ENCODE measurements at regions not wholly inside any gene's neighbourhood (a gene's known extent, or its start where the extent isn't known, plus 50 kb on each side); places are given as distances from the start of the nearest gene placed in this dataset.

GRCh38 chr1:87204921-87205320 lies 123.8 kb upstream of the LMO4 start:
- DNase-seq (ENCODE audit: low read depth in 2 of 2) = no peak
- no peak for TF ChIP-seq CTCF (IDR thresholded peaks at IDR 0.05; ENCODE audit: low read depth, low read length)
- no peak overlapping the region for H3K4me3 ChIP-seq (replicated peaks in 1 of 2; ENCODE audit: low read depth in 2 of 2, low read length in 2 of 2)

GRCh38 chr1:87206044-87206831 lies 122.4 kb upstream of the LMO4 start:
- no peak overlapping the region for H3K4me3 ChIP-seq (replicated peaks in 1 of 2; ENCODE audit: low read depth in 2 of 2, low read length in 2 of 2)
- no peak for TF ChIP-seq CTCF (IDR thresholded peaks at IDR 0.05; ENCODE audit: low read depth, low read length)
- no peak for DNase-seq (ENCODE audit: low read depth in 2 of 2)

DNA sequence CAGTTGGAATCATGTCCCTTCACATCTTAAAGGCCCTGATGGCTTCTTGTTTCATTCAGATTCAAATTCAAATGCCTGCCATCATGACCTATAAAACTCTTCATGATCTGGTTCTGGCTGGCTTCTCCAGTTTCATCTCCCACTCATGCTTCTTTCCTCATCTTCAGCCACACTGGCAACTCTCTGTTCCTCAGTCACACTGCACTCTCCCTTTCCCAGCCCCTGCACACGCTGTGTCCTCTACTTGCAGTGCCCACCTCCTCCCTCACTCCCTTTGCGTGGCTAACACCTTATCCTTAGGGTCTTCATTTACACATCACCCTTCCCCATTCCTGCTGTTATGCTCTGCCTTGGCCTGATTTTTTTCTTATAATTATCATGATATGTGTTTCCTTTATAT lies 120.6 kb upstream of the LMO4 start:
- H3K4me3 ChIP-seq (replicated peaks in 1 of 2; ENCODE audit: low read depth in 2 of 2, low read length in 2 of 2) = no peak overlapping the region
- no peak for DNase-seq (ENCODE audit: low read depth in 2 of 2)
- no peak for TF ChIP-seq CTCF (IDR thresholded peaks at IDR 0.05; ENCODE audit: low read depth, low read length)

GRCh38 chr1:87208931-87209330 lies 119.7 kb upstream of the LMO4 start:
- no peak overlapping the region for H3K4me3 ChIP-seq (replicated peaks in 1 of 2; ENCODE audit: low read depth in 2 of 2, low read length in 2 of 2)
- no peak for TF ChIP-seq CTCF (IDR thresholded peaks at IDR 0.05; ENCODE audit: low read depth, low read length)
- DNase-seq (ENCODE audit: low read depth in 2 of 2) = no peak

- TF ChIP-seq CTCF (IDR thresholded peaks at IDR 0.05; ENCODE audit: low read depth, low read length) = no peak
- DNase-seq (ENCODE audit: low read depth in 2 of 2) = no peak
- no peak overlapping the region for H3K4me3 ChIP-seq (replicated peaks in 1 of 2; ENCODE audit: low read depth in 2 of 2, low read length in 2 of 2)
Observed at GRCh38 chr1:87210151-87210550, 118.5 kb upstream of the LMO4 start.

- DNase-seq (ENCODE audit: low read depth in 2 of 2) = no peak
Observed at GRCh38 chr1:87212431-87213134, 116.1 kb upstream of the LMO4 start.

More at GRCh38 chr1:87212431-87213134, 116.1 kb upstream of the LMO4 start:
- TF ChIP-seq CTCF (IDR thresholded peaks at IDR 0.05; ENCODE audit: low read depth, low read length) = no peak
- H3K4me3 ChIP-seq (replicated peaks in 1 of 2; ENCODE audit: low read depth in 2 of 2, low read length in 2 of 2) = no peak overlapping the region
